Astrocyte (in vitro differentiated cells and primary cell): ENCODE measurements at regions not wholly inside any gene's neighbourhood (a gene's known extent, or its start where the extent isn't known, plus 50 kb on each side); places are given as distances from the start of the nearest gene placed in this dataset.

Experiments used
- DNase-seq: peaks from one replicate; pipeline ENCODE4 v3.0.0-alpha.2; 2010; ENCODE audit warnings: low read depth
- FAIRE-seq: peaks from 2 replicates; lab custom pipeline; 2011; peaks lifted over from hg19 to GRCh38; lab: Jason Lieb, UNC
- H2AFZ ChIP-seq: 2 replicates; pipeline ENCODE4 v1.6.0; 2012; ENCODE audit warnings: low read depth, low read length, inconsistent platforms
- H3K27ac ChIP-seq: 2 replicates; pipeline ENCODE4 v1.5.1; 2011; ENCODE audit warnings: low read depth, low read length, inconsistent platforms
- H3K27me3 ChIP-seq: 2 replicates; pipeline ENCODE4 v1.6.0; 2011; ENCODE audit warnings: low read length, inconsistent platforms; ENCODE audit not compliant: insufficient read depth
- H3K36me3 ChIP-seq: 2 replicates; pipeline ENCODE4 v1.5.1; 2011; ENCODE audit warnings: low read length, inconsistent platforms; ENCODE audit not compliant: insufficient read depth
- H3K4me1 ChIP-seq: 2 replicates; pipeline ENCODE4 v1.5.1; 2011; ENCODE audit warnings: low read length, inconsistent platforms; ENCODE audit not compliant: insufficient read depth
- H3K4me2 ChIP-seq: 2 replicates; pipeline ENCODE4 v1.6.0; 2012; ENCODE audit warnings: low read length, inconsistent platforms
- H3K4me3 ChIP-seq: 2 replicates; pipeline ENCODE4 v1.5.1; 2011; ENCODE audit warnings: low read depth, mild to moderate bottlenecking, low read length, inconsistent platforms; ENCODE audit not compliant: insufficient read depth
- H3K79me2 ChIP-seq: 2 replicates; pipeline ENCODE4 v1.6.0; 2012; ENCODE audit warnings: mild to moderate bottlenecking, low read length, inconsistent platforms; ENCODE audit not compliant: insufficient read depth
- H3K9ac ChIP-seq: 2 replicates; pipeline ENCODE4 v1.6.0; 2012; ENCODE audit warnings: mild to moderate bottlenecking, low read length, inconsistent platforms
- H3K9me3 ChIP-seq: 2 replicates; pipeline ENCODE4 v1.5.1; 2012; ENCODE audit warnings: low read depth, mild to moderate bottlenecking, low read length, inconsistent platforms; ENCODE audit not compliant: insufficient read depth
- H4K20me1 ChIP-seq: 2 replicates; pipeline ENCODE4 v1.6.0; 2012; ENCODE audit warnings: low read length, inconsistent platforms; ENCODE audit not compliant: insufficient read depth
- H3K27ac Mint-ChIP-seq: one replicate; pipeline ENCODE4 v1.8.0; 2021; ENCODE audit warnings: mild to moderate bottlenecking, mixed read lengths; ENCODE audit not compliant: unreplicated experiment
- H3K27me3 Mint-ChIP-seq: one replicate; pipeline ENCODE4 v1.8.0; 2021; ENCODE audit warnings: low read depth, mixed read lengths; ENCODE audit not compliant: unreplicated experiment
- H3K36me3 Mint-ChIP-seq: one replicate; pipeline ENCODE4 v1.8.0; 2021; ENCODE audit warnings: low read depth, mixed read lengths; ENCODE audit not compliant: unreplicated experiment
- H3K4me1 Mint-ChIP-seq: one replicate; pipeline ENCODE4 v1.8.0; 2021; ENCODE audit warnings: low read depth, mixed read lengths; ENCODE audit not compliant: unreplicated experiment
- H3K4me3 Mint-ChIP-seq: one replicate; pipeline ENCODE4 v1.8.0; 2021; ENCODE audit warnings: mild to moderate bottlenecking, moderate library complexity, mixed read lengths; ENCODE audit not compliant: unreplicated experiment
- H3K9me3 Mint-ChIP-seq: one replicate; pipeline ENCODE4 v1.8.0; 2021; ENCODE audit warnings: mild to moderate bottlenecking, mixed read lengths; ENCODE audit not compliant: unreplicated experiment
- EZH2 ChIP-seq: IDR thresholded peaks from 2 replicates; pipeline ENCODE4 v1.6.1; 2012; ENCODE audit warnings: mild to moderate bottlenecking, low read length, inconsistent platforms; ENCODE audit not compliant: insufficient read depth
- TF ChIP-seq, protein P1 (sequence below): IDR thresholded peaks from 2 replicates; pipeline ENCODE4 v1.5.1; 2011; ENCODE audit warnings: low read depth, mild to moderate bottlenecking, inconsistent platforms, low read length, moderate library complexity; ENCODE audit not compliant: insufficient read depth

DNA sequence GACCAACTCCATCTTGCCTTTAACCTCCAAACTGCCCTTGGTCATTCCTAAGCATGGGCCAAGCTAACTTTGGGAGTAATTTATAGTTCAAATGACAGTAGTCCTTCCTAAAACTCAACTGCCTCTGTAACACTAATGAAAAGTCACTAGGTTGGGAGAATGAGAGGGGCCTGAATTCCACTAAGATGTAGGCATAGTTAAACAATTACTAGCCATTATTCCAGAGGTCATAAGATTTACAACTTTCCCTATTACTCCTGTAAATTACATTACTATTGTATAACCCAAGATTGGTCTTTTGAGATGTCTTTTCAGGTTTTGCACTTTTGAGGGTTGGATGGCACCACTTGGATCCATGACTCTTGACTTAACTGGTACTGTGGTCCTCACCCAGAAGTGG, 94.6 kb downstream of the SPP2 start:
- H3K79me2 ChIP-seq = no peaks in the 10 kb centered on the region
- DNase-seq (no peak), FAIRE-seq (no peak)
- H3K4me3 ChIP-seq = no peak overlapping the region
- peaks cover 13% of the 10 kb centered on the region for H3K4me1 ChIP-seq
- TF ChIP-seq, protein P1, sequence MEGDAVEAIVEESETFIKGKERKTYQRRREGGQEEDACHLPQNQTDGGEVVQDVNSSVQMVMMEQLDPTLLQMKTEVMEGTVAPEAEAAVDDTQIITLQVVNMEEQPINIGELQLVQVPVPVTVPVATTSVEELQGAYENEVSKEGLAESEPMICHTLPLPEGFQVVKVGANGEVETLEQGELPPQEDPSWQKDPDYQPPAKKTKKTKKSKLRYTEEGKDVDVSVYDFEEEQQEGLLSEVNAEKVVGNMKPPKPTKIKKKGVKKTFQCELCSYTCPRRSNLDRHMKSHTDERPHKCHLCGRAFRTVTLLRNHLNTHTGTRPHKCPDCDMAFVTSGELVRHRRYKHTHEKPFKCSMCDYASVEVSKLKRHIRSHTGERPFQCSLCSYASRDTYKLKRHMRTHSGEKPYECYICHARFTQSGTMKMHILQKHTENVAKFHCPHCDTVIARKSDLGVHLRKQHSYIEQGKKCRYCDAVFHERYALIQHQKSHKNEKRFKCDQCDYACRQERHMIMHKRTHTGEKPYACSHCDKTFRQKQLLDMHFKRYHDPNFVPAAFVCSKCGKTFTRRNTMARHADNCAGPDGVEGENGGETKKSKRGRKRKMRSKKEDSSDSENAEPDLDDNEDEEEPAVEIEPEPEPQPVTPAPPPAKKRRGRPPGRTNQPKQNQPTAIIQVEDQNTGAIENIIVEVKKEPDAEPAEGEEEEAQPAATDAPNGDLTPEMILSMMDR = no peak
- no peak for TF ChIP-seq EZH2
- no peaks in the 10 kb centered on the region for H4K20me1 ChIP-seq
- H3K9me3 ChIP-seq = peaks cover 4% of the 10 kb centered on the region
- Mint-ChIP-seq H3K27me3 (no peaks in the 10 kb centered on the region), H3K4me3 (no peak overlapping the region), H3K36me3 (peaks cover 3% of the 10 kb centered on the region), H3K4me1 (peaks cover 21% of the 10 kb centered on the region), H3K9me3 (no peaks in the 10 kb centered on the region), H3K27ac (no peak overlapping the region)
- H3K9ac ChIP-seq = no peak overlapping the region
- no peak overlapping the region for H2AFZ ChIP-seq
- H3K27ac ChIP-seq = no peak overlapping the region
- H3K36me3 ChIP-seq = no peaks in the 10 kb centered on the region
- H3K27me3 ChIP-seq = no peaks in the 10 kb centered on the region
- H3K4me2 ChIP-seq = no peak overlapping the region

- H3K4me3 Mint-ChIP-seq = no peak overlapping the region
- Histone ChIP-seq H4K20me1 (no peaks in the 10 kb centered on the region), H3K36me3 (no peaks in the 10 kb centered on the region), H3K4me3 (no peak overlapping the region), H3K27ac (no peak overlapping the region), H3K4me2 (no peak overlapping the region), H3K9ac (no peak overlapping the region), H3K27me3 (no peaks in the 10 kb centered on the region), H3K9me3 (peaks cover 5% of the 10 kb centered on the region), H2AFZ (no peak overlapping the region), H3K4me1 (peaks cover 13% of the 10 kb centered on the region), H3K79me2 (no peaks in the 10 kb centered on the region)
- no peaks in the 10 kb centered on the region for H3K9me3 Mint-ChIP-seq
- TF ChIP-seq, protein P1 = no peak
- TF ChIP-seq EZH2 = no peak
- FAIRE-seq = no peak
- H3K27me3 Mint-ChIP-seq = no peaks in the 10 kb centered on the region
- peaks cover 3% of the 10 kb centered on the region for H3K36me3 Mint-ChIP-seq
- H3K27ac Mint-ChIP-seq = no peak overlapping the region
- no peak for DNase-seq
- peaks cover 21% of the 10 kb centered on the region for H3K4me1 Mint-ChIP-seq
Observed at GRCh38 chr2:234143896-234144295, 93.4 kb downstream of the SPP2 start.

DNA sequence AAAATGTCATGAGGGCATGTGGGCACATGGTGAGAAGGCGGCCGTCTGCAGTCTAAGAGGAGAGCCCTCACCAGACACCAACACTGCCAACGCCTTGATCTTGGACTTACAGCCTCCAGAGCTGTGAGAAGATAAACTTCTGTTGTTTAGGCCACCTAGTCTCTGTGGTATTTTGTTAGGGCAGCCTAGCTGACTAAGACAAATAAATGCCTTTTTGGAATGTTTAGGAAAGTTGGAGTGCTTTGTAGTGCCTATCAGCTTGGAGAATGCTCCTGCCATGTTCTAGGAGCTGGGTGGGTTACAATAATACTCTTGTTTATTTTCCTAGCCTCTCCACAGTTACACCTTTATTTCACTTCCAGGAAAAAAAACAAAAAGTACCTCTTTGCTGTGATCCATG, 92.0 kb downstream of the SPP2 start:
- no peaks in the 10 kb centered on the region for H4K20me1 ChIP-seq
- Mint-ChIP-seq H3K4me1 (peaks cover 21% of the 10 kb centered on the region), H3K36me3 (peaks cover 3% of the 10 kb centered on the region), H3K9me3 (no peaks in the 10 kb centered on the region), H3K4me3 (no peak overlapping the region), H3K27me3 (no peaks in the 10 kb centered on the region), H3K27ac (no peak overlapping the region)
- H3K36me3 ChIP-seq = no peaks in the 10 kb centered on the region
- DNase-seq = peak; percentile 61
- H3K79me2 ChIP-seq = no peaks in the 10 kb centered on the region
- H3K27me3 ChIP-seq = no peaks in the 10 kb centered on the region
- TF ChIP-seq, protein P1 = no peak
- TF ChIP-seq EZH2 = no peak
- no peak overlapping the region for H3K4me2 ChIP-seq
- H3K9me3 ChIP-seq = peaks cover 5% of the 10 kb centered on the region
- H3K9ac ChIP-seq = no peak overlapping the region
- no peak overlapping the region for H3K27ac ChIP-seq
- no peak overlapping the region for H3K4me3 ChIP-seq
- no peak overlapping the region for H2AFZ ChIP-seq
- FAIRE-seq = no peak
- peaks cover 14% of the 10 kb centered on the region for H3K4me1 ChIP-seq
